LNCAP (cell line): ENCODE measurements at regions not wholly inside any gene's neighbourhood (a gene's known extent, or its start where the extent isn't known, plus 50 kb on each side); places are given as distances from the start of the nearest gene placed in this dataset.

Source experiments
- TF ChIP-seq, protein P1 (sequence below): fragments of 450-650 bp; IDR thresholded peaks from 2 replicates; pipeline ENCODE4 v1.5.1; 2017; ENCODE audit warnings: mild to moderate bottlenecking

DNA sequence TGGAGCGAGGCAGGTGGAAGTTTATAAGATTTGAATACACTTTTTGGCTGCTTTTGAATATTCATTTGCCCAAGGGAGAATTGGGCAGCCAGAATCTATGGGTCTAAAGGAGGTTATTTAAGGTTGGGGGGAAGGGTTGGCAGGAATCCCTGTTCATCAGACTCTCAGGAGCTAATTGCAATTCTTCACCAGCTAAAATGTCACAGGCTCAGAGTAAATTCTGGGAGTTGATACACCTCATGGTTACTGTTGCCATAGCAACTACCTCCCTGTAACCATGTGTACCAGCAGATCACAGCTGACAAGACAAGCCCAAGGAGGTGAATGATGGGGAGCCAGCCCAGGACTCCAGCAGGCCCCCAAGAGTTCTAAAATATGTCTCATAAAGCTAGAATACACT, 75.5 kb downstream of the CAMK2N1 start:
- TF ChIP-seq, protein P1, sequence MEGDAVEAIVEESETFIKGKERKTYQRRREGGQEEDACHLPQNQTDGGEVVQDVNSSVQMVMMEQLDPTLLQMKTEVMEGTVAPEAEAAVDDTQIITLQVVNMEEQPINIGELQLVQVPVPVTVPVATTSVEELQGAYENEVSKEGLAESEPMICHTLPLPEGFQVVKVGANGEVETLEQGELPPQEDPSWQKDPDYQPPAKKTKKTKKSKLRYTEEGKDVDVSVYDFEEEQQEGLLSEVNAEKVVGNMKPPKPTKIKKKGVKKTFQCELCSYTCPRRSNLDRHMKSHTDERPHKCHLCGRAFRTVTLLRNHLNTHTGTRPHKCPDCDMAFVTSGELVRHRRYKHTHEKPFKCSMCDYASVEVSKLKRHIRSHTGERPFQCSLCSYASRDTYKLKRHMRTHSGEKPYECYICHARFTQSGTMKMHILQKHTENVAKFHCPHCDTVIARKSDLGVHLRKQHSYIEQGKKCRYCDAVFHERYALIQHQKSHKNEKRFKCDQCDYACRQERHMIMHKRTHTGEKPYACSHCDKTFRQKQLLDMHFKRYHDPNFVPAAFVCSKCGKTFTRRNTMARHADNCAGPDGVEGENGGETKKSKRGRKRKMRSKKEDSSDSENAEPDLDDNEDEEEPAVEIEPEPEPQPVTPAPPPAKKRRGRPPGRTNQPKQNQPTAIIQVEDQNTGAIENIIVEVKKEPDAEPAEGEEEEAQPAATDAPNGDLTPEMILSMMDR: no peak

DNA sequence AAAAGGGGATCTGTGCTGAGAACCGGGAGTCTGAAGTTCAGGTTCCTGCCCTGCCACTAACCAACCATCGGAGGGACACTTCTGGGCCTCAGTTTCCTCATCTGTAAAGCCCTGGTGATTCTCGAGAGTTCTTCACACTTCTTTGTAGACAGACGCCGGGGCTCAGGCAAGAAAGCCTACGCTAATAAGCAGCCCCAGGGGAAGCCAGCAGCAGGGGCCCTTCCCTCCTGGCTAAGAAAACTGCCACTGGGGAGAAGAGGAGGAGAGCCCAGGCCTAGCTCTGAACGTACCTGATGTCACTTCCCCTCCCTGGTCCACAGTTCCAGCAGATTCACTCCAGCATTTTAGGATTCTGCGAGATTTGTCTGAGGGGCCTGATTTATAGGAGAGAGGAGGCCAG, 76.0 kb downstream of the CAMK2N1 start:
- TF ChIP-seq, protein P1: no peak

DNA sequence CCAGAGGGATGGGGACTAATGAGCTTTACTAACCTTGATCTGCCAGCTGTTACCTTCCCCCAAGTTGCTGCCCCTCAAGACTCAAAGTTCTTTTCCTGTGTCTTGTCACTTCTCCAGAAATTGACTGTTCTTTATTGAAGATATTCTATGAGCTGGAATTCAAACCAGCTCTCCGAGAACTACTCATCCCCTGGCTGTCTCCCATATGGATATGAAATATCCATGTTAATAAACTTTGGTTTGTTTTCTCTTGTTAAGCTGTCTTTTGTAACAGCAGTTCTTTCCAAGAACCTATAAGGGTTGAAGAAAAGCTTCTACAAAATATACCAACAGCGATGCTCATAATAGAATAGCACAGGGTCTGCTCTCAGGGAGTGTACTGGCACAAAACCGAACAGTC, 77.0 kb downstream of the CAMK2N1 start:
- TF ChIP-seq, protein P1: no peak

DNA sequence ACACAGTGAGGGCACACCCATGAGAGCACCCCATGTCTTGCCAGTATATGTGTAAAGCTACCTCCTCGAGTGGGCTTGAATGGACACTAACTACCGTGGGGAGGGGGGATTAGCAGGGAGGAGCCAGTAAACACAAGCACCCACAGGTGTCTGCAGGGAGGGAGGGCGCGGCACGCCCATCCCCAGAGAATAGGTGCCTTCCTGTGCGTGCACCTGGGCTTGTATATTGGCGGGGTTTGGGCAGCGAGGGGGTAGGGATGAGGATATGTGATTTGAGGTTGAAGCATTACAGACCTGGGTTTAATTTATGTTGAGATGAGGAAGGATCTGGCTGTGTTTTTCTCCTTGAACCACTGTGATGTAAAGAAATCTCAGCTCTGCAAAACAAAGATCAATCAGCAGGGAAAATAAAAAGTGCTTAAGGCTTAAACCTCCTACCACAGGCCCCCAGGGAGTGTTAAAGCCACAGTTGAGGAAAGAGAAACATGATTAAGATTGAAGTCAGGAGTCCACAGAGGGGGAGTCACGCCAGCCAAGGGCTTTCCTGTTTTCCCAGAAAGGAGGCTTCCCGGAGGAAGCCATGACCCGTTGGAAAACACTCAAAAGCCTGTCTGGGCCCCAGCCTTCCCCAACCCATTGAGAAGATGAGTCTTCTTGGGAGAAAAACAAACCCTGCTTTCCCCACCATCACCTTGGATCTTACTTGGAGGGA, 80.0 kb downstream of the CAMK2N1 start:
- TF ChIP-seq, protein P1: no peak

DNA sequence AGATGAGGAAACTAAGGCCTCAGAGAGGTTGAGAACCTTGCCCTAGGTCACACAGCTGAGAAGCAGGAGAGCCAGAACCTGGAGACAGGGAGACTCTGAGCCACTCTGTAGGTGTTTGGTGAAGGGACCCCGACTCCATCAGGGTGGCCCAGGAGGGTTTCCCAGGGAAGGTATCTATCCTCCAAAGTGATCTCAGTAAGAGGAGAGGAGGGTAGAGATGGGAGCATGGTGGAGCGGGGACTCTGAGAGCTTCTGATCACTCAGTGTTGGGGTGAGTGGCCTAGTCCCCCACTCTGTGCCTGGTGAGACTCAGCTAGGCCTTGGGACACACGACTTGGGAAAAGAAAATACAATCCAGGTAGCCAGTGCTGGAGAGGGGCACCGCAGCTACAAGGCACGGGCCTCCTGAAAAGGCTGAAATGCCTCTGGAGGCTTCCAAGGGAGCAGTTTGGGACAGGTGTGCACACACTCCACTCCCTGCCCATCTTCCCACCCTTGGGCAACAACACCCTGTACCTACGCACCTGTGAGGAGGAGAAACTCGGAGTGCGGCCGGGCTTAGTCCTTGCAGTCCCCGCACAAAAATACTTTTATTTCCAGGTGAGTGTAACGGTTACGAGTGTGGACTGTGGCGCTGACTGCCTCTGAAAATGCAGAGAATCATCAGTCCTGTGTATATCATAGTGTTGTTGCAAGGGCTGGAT, 80.8 kb downstream of the CAMK2N1 start:
- TF ChIP-seq, protein P1: no peak
